Hepatocyte (in vitro differentiated cells): ENCODE measurements at regions not wholly inside any gene's neighbourhood (a gene's known extent, or its start where the extent isn't known, plus 50 kb on each side); places are given as distances from the start of the nearest gene placed in this dataset.

ENCODE experiments used
- DNase-seq: peaks from one replicate; pipeline ENCODE4 v3.0.0-alpha.2; 2016; ENCODE audit warnings: low spot score
- H2AFZ ChIP-seq: fragments of 200-600 bp; sonication (generic); 2 replicates; pipeline ENCODE4 v1.6.0; 2016; ENCODE audit warnings: antibody characterized with exemption, mild to moderate bottlenecking
- H3K27ac ChIP-seq: fragments of 200-600 bp; sonication (generic); 2 replicates; pipeline ENCODE4 v1.5.1; 2016; ENCODE audit warnings: mild to moderate bottlenecking
- H3K27me3 ChIP-seq: fragments of 200-600 bp; sonication (generic); 2 replicates; pipeline ENCODE4 v1.6.1; 2016
- H3K36me3 ChIP-seq: fragments of 200-600 bp; sonication (generic); replicated peaks from 2 replicates; pipeline ENCODE4 v1.5.1; 2016; ENCODE audit warnings: low read depth; ENCODE audit not compliant: insufficient read depth
- H3K4me1 ChIP-seq: fragments of 200-600 bp; sonication (generic); 2 replicates; pipeline ENCODE4 v1.5.1; 2016; ENCODE audit warnings: mild to moderate bottlenecking, moderate library complexity; ENCODE audit not compliant: insufficient read depth
- H3K4me2 ChIP-seq: fragments of 200-600 bp; sonication (generic); 2 replicates; pipeline ENCODE4 v1.6.0; 2016
- H3K4me3 ChIP-seq: fragments of 200-600 bp; sonication (generic); 2 replicates; pipeline ENCODE4 v1.5.1; 2016; ENCODE audit warnings: mild to moderate bottlenecking
- H3K79me2 ChIP-seq: fragments of 200-600 bp; sonication (generic); 2 replicates; pipeline ENCODE4 v1.6.0; 2017; ENCODE audit warnings: mild to moderate bottlenecking
- H3K9me2 ChIP-seq: fragments of 200-600 bp; sonication (generic); replicated peaks from 2 replicates; pipeline ENCODE4 v1.6.0; 2017; ENCODE audit warnings: mild to moderate bottlenecking; ENCODE audit not compliant: insufficient read depth
- H3K9me3 ChIP-seq: fragments of 200-600 bp; sonication (generic); 2 replicates; pipeline ENCODE4 v1.5.1; 2016; ENCODE audit warnings: low read depth, mild to moderate bottlenecking
- H4K20me1 ChIP-seq: fragments of 200-600 bp; sonication (generic); 2 replicates; pipeline ENCODE4 v1.6.0; 2016; ENCODE audit warnings: mild to moderate bottlenecking; ENCODE audit not compliant: insufficient read depth, poor library complexity, severe bottlenecking
- EZH2 ChIP-seq: fragments of 200-600 bp; sonication (generic); IDR thresholded peaks from 2 replicates; pipeline ENCODE4 v1.6.1; 2016; ENCODE audit warnings: antibody characterized with exemption, mild to moderate bottlenecking, borderline replicate concordance
- EZH2phosphoT487 ChIP-seq: fragments of 200-600 bp; sonication (generic); IDR thresholded peaks from one replicate; pipeline ENCODE4 v1.6.1; 2018; ENCODE audit warnings: antibody characterized with exemption, mild to moderate bottlenecking, low read depth, moderate library complexity; ENCODE audit not compliant: unreplicated experiment, severe bottlenecking
- WGBS: methylation state at CpG from one replicate; pipeline ENCODE4 v1.1.6; 2016; ENCODE audit warnings: low lambda C conversion rate; ENCODE audit errors: missing lambda C conversion rate; 5-methylcytosine and 5-hydroxymethylcytosine counted together
- TF ChIP-seq, protein P1 (sequence below): fragments of 200-600 bp; sonication (generic); IDR thresholded peaks from 2 replicates; pipeline ENCODE4 v1.5.1; 2016; ENCODE audit warnings: antibody characterized with exemption, mild to moderate bottlenecking; ENCODE audit not compliant: poor library complexity

- no peak for TF ChIP-seq EZH2
- WGBS: 87% methylated on average over 2 of the region's 2 CpGs
- no peak overlapping the region for H2AFZ ChIP-seq
Observed at GRCh38 chr3:1892459-1892858, 206.2 kb upstream of the CNTN4 start.

DNA sequence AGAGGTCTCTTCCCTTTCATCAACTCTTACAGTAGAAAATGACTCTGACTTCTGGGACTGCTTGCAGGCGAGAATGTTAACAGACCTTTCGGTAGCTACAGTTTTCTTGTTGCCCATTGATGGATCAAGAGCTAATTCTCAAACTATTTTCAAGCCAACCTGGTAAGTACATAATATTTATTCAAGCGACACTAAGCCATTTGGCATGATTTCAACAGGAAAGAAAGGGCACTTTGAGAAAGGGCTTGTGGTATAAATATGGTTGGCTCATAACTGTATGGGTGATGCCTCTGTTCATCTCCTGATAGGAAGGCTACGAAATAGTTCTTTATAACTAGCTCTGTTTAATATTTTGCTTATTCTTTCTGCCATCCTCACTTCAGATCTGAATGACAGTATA, 196.2 kb upstream of the CNTN4 start:
- H3K4me2 ChIP-seq: no peak overlapping the region
- no peak for DNase-seq
- no peaks in the 10 kb centered on the region for H3K9me3 ChIP-seq
- H3K79me2 ChIP-seq: no peaks in the 10 kb centered on the region
- H3K27ac ChIP-seq: no peak overlapping the region
- TF ChIP-seq, protein P1, sequence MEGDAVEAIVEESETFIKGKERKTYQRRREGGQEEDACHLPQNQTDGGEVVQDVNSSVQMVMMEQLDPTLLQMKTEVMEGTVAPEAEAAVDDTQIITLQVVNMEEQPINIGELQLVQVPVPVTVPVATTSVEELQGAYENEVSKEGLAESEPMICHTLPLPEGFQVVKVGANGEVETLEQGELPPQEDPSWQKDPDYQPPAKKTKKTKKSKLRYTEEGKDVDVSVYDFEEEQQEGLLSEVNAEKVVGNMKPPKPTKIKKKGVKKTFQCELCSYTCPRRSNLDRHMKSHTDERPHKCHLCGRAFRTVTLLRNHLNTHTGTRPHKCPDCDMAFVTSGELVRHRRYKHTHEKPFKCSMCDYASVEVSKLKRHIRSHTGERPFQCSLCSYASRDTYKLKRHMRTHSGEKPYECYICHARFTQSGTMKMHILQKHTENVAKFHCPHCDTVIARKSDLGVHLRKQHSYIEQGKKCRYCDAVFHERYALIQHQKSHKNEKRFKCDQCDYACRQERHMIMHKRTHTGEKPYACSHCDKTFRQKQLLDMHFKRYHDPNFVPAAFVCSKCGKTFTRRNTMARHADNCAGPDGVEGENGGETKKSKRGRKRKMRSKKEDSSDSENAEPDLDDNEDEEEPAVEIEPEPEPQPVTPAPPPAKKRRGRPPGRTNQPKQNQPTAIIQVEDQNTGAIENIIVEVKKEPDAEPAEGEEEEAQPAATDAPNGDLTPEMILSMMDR: no peak
- TF ChIP-seq EZH2phosphoT487 (no peak), EZH2 (no peak)
- H3K36me3 ChIP-seq: no peaks in the 10 kb centered on the region
- H4K20me1 ChIP-seq: no peaks in the 10 kb centered on the region
- no peaks in the 10 kb centered on the region for H3K9me2 ChIP-seq
- no peak overlapping the region for H2AFZ ChIP-seq
- WGBS: 85% methylated on average over 4 of the region's 4 CpGs
- H3K27me3 ChIP-seq: no peaks in the 10 kb centered on the region
- peaks cover 10% of the 10 kb centered on the region for H3K4me1 ChIP-seq
- no peak overlapping the region for H3K4me3 ChIP-seq

More at GRCh38 chr3:1892459-1892858, 206.2 kb upstream of the CNTN4 start:
- H3K79me2 ChIP-seq: no peaks in the 10 kb centered on the region
- H3K4me2 ChIP-seq: no peak overlapping the region
- H3K36me3 ChIP-seq: no peaks in the 10 kb centered on the region
- no peaks in the 10 kb centered on the region for H3K9me2 ChIP-seq
- H3K4me3 ChIP-seq: no peak overlapping the region
- H3K4me1 ChIP-seq: no peaks in the 10 kb centered on the region
- no peak for DNase-seq
- H3K27me3 ChIP-seq: no peaks in the 10 kb centered on the region
- no peaks in the 10 kb centered on the region for H4K20me1 ChIP-seq
- no peaks in the 10 kb centered on the region for H3K9me3 ChIP-seq
- no peak overlapping the region for H3K27ac ChIP-seq

GRCh38 chr3:1903111-1903510, 195.6 kb upstream of the CNTN4 start:
- Histone ChIP-seq H2AFZ (no peak overlapping the region), H3K79me2 (no peaks in the 10 kb centered on the region), H3K4me3 (no peak overlapping the region), H3K9me3 (no peaks in the 10 kb centered on the region), H3K27me3 (no peaks in the 10 kb centered on the region), H3K4me2 (no peak overlapping the region), H3K36me3 (no peaks in the 10 kb centered on the region), H3K4me1 (peaks cover 10% of the 10 kb centered on the region), H4K20me1 (no peaks in the 10 kb centered on the region), H3K27ac (no peak overlapping the region), H3K9me2 (no peaks in the 10 kb centered on the region)
- DNase-seq: no peak
- TF ChIP-seq, protein P1: no peak
- TF ChIP-seq EZH2phosphoT487 (no peak), EZH2 (no peak)
- 58% methylated on average over 3 of the region's 3 CpGs for WGBS

DNA sequence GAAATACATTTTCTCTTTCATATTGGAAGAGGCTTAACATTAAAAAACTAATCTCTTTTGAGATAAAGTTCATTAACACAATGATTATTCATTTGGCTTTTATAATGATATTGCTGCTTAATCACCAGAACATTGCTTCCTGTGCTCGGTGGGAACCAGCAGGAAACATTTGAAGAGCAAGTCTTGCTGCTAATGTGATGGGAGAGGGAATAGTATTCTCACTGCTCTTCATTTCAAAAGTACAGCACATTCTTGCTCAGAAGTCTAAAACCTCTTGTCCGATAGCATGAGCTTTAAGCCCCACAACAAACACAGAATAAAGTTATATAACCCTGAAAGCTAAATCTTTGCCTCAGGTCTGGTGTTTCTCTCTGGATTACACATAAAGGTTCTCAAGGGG, 190.8 kb upstream of the CNTN4 start:
- no peak overlapping the region for H2AFZ ChIP-seq
- no peaks in the 10 kb centered on the region for H3K36me3 ChIP-seq
- WGBS: 64% methylated on average over 2 of the region's 2 CpGs
- no peaks in the 10 kb centered on the region for H3K27me3 ChIP-seq
- no peak for DNase-seq
- TF ChIP-seq, protein P1: no peak
- TF ChIP-seq EZH2: no peak
- TF ChIP-seq EZH2phosphoT487: no peak
- H3K27ac ChIP-seq: no peak overlapping the region
- no peak overlapping the region for H3K4me2 ChIP-seq
- peaks cover 2% of the 10 kb centered on the region for H3K4me1 ChIP-seq
- H4K20me1 ChIP-seq: no peaks in the 10 kb centered on the region
- no peak overlapping the region for H3K4me3 ChIP-seq
- H3K9me2 ChIP-seq: no peaks in the 10 kb centered on the region
- H3K79me2 ChIP-seq: no peaks in the 10 kb centered on the region
- no peaks in the 10 kb centered on the region for H3K9me3 ChIP-seq
